ENCODE measurements at regions not wholly inside any gene's neighbourhood (a gene's known extent, or its start where the extent isn't known, plus 50 kb on each side); places are given as distances from the start of the nearest gene placed in this dataset.
"Not testable (repeated sequence)": the region's sequence is repeated elsewhere in the genome, so short reads cannot be mapped to it uniquely, and the experiment has no call there.

GRCh38 chr5:118301696-118302095, 686.7 kb downstream of the DTWD2 start:
- no peaks in the 10 kb centered on the region for H3K4me1 ChIP-seq
- no peaks in the 10 kb centered on the region for H3K9me3 ChIP-seq
- H3K36me3 ChIP-seq = no peaks in the 10 kb centered on the region
- DNase-seq (ENCODE audit: extremely low spot score in 2 of 2) = no peak
- intact Hi-C loops (cut with DNase I) = no loop called here
- TF ChIP-seq POLR2AphosphoS5 (IDR thresholded peaks at IDR 0.05; ENCODE audit: insufficient read depth in 1 of 2, low read depth in 1 of 2) (no peak), POLR2A (IDR thresholded peaks at IDR 0.05) (no peak), CTCF (IDR thresholded peaks at IDR 0.05) (no peak)
- no peaks in the 10 kb centered on the region for H3K27me3 ChIP-seq
- no peak overlapping the region for H3K27ac ChIP-seq
- H3K4me3 ChIP-seq = no peak overlapping the region

- no peak for DNase-seq (ENCODE audit: extremely low spot score in 2 of 2)
- Histone ChIP-seq H3K9me3 (no peaks in the 10 kb centered on the region), H3K27ac (no peak overlapping the region), H3K4me1 (no peaks in the 10 kb centered on the region), H3K4me3 (no peak overlapping the region), H3K36me3 (no peaks in the 10 kb centered on the region), H3K27me3 (no peaks in the 10 kb centered on the region)
- TF ChIP-seq POLR2AphosphoS5 (IDR thresholded peaks at IDR 0.05; ENCODE audit: insufficient read depth in 1 of 2, low read depth in 1 of 2) = no peak
- no peak for TF ChIP-seq CTCF (IDR thresholded peaks at IDR 0.05)
- no peak for TF ChIP-seq POLR2A (IDR thresholded peaks at IDR 0.05)
- intact Hi-C loops (cut with DNase I) = no loop called here
Measured at GRCh38 chr5:118295045-118295444, 693.3 kb downstream of the DTWD2 start.

GRCh38 chr5:118293378-118293777, 695.0 kb downstream of the DTWD2 start:
- Histone ChIP-seq H3K4me1 (no peaks in the 10 kb centered on the region), H3K27ac (no peak overlapping the region), H3K4me3 (no peak overlapping the region), H3K9me3 (no peaks in the 10 kb centered on the region), H3K27me3 (no peaks in the 10 kb centered on the region), H3K36me3 (no peaks in the 10 kb centered on the region)
- TF ChIP-seq POLR2AphosphoS5 (IDR thresholded peaks at IDR 0.05; ENCODE audit: insufficient read depth in 1 of 2, low read depth in 1 of 2) = no peak
- TF ChIP-seq POLR2A (IDR thresholded peaks at IDR 0.05) = no peak
- TF ChIP-seq CTCF (IDR thresholded peaks at IDR 0.05) = no peak
- intact Hi-C loops (cut with DNase I) = no loop called here
- DNase-seq (ENCODE audit: extremely low spot score in 2 of 2) = no peak

- H3K4me3 ChIP-seq = no peak overlapping the region
- TF ChIP-seq CTCF (IDR thresholded peaks at IDR 0.05) (no peak), POLR2A (IDR thresholded peaks at IDR 0.05) (no peak), POLR2AphosphoS5 (IDR thresholded peaks at IDR 0.05; ENCODE audit: insufficient read depth in 1 of 2, low read depth in 1 of 2) (no peak)
- no peaks in the 10 kb centered on the region for H3K9me3 ChIP-seq
- H3K4me1 ChIP-seq = no peaks in the 10 kb centered on the region
- H3K36me3 ChIP-seq = no peaks in the 10 kb centered on the region
- H3K27me3 ChIP-seq = no peaks in the 10 kb centered on the region
- intact Hi-C loops (cut with DNase I) = no loop called here
- H3K27ac ChIP-seq = no peak overlapping the region
- no peak for DNase-seq (ENCODE audit: extremely low spot score in 2 of 2)
Measured at GRCh38 chr5:118290204-118290603, 698.1 kb downstream of the DTWD2 start.

GRCh38 chr5:118284230-118284629, 704.1 kb downstream of the DTWD2 start:
- H3K9me3 ChIP-seq; H3K4me1 ChIP-seq; H3K27me3 ChIP-seq; H3K27ac ChIP-seq; intact Hi-C loops (cut with DNase I); DNase-seq (ENCODE audit: extremely low spot score in 2 of 2); H3K4me3 ChIP-seq; H3K36me3 ChIP-seq: not testable (repeated sequence)

- intact Hi-C loops (cut with DNase I); DNase-seq (ENCODE audit: extremely low spot score in 2 of 2); H3K4me1 ChIP-seq; H3K9me3 ChIP-seq; H3K27ac ChIP-seq; H3K36me3 ChIP-seq; H3K27me3 ChIP-seq; H3K4me3 ChIP-seq: not testable (repeated sequence)
Measured at GRCh38 chr5:118282480-118283038, 705.8 kb downstream of the DTWD2 start.

Data from vagina (tissue), 2 donors.